ENCODE measurements at regions not wholly inside any gene's neighbourhood (a gene's known extent, or its start where the extent isn't known, plus 50 kb on each side); places are given as distances from the start of the nearest gene placed in this dataset.

DNA sequence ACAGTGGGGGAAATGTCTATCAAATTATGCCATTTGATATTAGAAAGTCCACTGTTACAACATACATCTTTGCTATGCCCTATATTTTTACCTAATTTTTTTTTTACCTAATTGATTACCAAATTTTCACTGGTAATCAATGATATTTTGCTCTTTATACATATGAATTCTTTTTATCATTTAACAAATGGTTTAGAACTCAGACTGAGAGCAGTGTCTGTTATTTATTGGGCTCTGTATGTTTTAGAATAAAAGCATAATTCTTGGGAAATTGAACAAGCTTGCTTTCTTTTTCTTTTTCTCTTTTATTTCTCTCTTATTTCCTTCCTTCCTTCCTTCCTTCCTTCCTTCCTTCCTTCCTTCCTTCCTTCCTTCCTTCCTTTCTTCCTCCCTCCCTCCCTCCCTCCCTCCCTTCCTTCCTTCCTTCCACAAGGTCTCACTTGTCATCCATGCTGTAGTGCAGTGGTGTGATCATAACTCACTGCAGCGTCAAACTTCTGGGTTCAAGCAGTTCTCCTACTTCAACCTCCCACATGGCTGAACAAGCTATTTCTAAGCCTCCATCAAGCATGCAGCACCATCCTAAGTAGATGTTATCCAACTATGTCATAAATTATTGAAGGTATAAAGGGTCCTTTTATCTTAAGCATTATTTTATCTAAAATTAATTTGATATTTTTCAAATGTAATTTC, 911.7 kb upstream of the CITED2 start:
- TF ChIP-seq CTCF (IDR thresholded peaks at IDR 0.05; ENCODE audit: low read depth, low read length), result no peak
- TF ChIP-seq POLR2A (IDR thresholded peaks at IDR 0.05; ENCODE audit: extremely low read depth, insufficient read length), result no peak
- TF ChIP-seq MYC (IDR thresholded peaks at IDR 0.05; ENCODE audit: low read depth, low read length), result no peak
